ENCODE measurements at regions not wholly inside any gene's neighbourhood (a gene's known extent, or its start where the extent isn't known, plus 50 kb on each side); places are given as distances from the start of the nearest gene placed in this dataset.

DNA sequence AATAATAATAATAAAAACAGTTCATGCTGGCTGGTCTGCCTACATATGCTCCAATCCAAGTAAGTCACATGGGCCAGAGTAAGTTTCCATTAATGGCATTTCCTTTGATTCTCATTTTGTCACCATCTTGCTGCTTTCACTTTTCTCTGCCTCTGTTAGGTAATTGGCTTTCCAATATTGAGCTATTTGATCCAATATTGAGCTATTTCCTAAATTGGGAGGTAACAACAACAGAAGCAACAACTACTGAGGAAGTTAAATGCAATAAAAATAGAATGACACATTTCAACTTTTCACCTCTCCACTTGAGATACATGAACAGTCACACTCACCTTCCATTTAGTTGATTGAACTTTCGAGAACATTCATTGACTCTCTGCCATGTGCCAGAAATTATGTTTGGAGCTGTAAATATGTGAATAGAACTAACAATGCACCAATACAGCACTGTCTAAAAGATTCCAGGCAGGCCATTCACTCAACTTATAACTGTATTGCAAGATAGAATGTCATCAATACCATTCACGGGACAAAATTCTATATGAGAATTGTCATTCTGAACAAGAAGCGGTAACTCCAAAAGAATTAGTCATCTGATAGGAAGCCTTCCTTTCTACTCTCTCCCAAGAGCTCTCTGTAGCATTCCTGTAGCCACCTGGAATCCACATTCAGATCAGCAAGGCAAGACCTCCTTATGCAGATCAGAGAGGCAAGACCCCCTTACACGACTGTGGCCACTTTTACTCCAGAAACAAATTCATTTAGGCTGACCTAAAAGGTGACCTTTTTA lies 136.4 kb downstream of the PHLDA1 start:
- TF ChIP-seq, protein P1, sequence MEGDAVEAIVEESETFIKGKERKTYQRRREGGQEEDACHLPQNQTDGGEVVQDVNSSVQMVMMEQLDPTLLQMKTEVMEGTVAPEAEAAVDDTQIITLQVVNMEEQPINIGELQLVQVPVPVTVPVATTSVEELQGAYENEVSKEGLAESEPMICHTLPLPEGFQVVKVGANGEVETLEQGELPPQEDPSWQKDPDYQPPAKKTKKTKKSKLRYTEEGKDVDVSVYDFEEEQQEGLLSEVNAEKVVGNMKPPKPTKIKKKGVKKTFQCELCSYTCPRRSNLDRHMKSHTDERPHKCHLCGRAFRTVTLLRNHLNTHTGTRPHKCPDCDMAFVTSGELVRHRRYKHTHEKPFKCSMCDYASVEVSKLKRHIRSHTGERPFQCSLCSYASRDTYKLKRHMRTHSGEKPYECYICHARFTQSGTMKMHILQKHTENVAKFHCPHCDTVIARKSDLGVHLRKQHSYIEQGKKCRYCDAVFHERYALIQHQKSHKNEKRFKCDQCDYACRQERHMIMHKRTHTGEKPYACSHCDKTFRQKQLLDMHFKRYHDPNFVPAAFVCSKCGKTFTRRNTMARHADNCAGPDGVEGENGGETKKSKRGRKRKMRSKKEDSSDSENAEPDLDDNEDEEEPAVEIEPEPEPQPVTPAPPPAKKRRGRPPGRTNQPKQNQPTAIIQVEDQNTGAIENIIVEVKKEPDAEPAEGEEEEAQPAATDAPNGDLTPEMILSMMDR (IDR thresholded peaks at IDR 0.05): no peak
- TF ChIP-seq POLR2A (IDR thresholded peaks at IDR 0.05): no peak

Measured in heart left ventricle (tissue), 13 donors.